GM12892 (cell line): ENCODE measurements at regions not wholly inside any gene's neighbourhood (a gene's known extent, or its start where the extent isn't known, plus 50 kb on each side); places are given as distances from the start of the nearest gene placed in this dataset.

Source experiments
- POLR2A ChIP-seq: IDR thresholded peaks from 2 replicates; pipeline ENCODE4 v1.6.1; 2011; ENCODE audit warnings: low read depth, low read length, control low read depth
- POLR2AphosphoS5 ChIP-seq: IDR thresholded peaks from 2 replicates; pipeline ENCODE4 v1.6.1; 2011; ENCODE audit warnings: low read depth, low read length, control low read depth
- TAF1 ChIP-seq: IDR thresholded peaks from 2 replicates; pipeline ENCODE4 v1.6.1; 2011; ENCODE audit warnings: low read depth, mild to moderate bottlenecking, control low read depth, low read length, borderline replicate concordance

GRCh38 chr3:118126751-118127150 lies 907.9 kb downstream of the IGSF11 start:
- no peak for TF ChIP-seq TAF1
- no peak for TF ChIP-seq POLR2A
- TF ChIP-seq POLR2AphosphoS5, result no peak
